Neural progenitor cell (in vitro differentiated cells): ENCODE measurements at regions not wholly inside any gene's neighbourhood (a gene's known extent, or its start where the extent isn't known, plus 50 kb on each side); places are given as distances from the start of the nearest gene placed in this dataset.

Experiments
- DNase-seq: peaks from one replicate; pipeline ENCODE4 v3.0.0-alpha.2; 2016; ENCODE audit warnings: low spot score
- H2AFZ ChIP-seq: fragments of 200-600 bp; sonication (generic); replicated peaks from 2 replicates; pipeline ENCODE4 v1.6.1; 2016; ENCODE audit warnings: antibody characterized with exemption
- H3F3A ChIP-seq: fragments of 200-600 bp; sonication (generic); 2 replicates; pipeline ENCODE4 v1.6.1; 2016; ENCODE audit warnings: antibody characterized with exemption, low read depth
- H3K27ac ChIP-seq: fragments of 200-600 bp; sonication (generic); 2 replicates; pipeline ENCODE4 v1.5.1; 2016; ENCODE audit warnings: mild to moderate bottlenecking
- H3K27me3 ChIP-seq: fragments of 200-600 bp; sonication (generic); 2 replicates; pipeline ENCODE4 v1.6.1; 2016; ENCODE audit warnings: mild to moderate bottlenecking, moderate library complexity
- H3K36me3 ChIP-seq: fragments of 200-600 bp; sonication (generic); 2 replicates; pipeline ENCODE4 v1.5.1; 2016
- H3K4me1 ChIP-seq: fragments of 200-600 bp; sonication (generic); 2 replicates; pipeline ENCODE4 v1.6.1; 2016; ENCODE audit warnings: mixed run types
- H3K4me2 ChIP-seq: fragments of 200-600 bp; sonication (generic); 2 replicates; pipeline ENCODE4 v1.6.1; 2016
- H3K4me3 ChIP-seq: fragments of 200-600 bp; sonication (generic); 2 replicates; pipeline ENCODE4 v1.5.1; 2016
- H3K79me2 ChIP-seq: fragments of 200-600 bp; sonication (generic); 2 replicates; pipeline ENCODE4 v1.6.1; 2016; ENCODE audit warnings: low read depth
- H3K9ac ChIP-seq: fragments of 200-600 bp; sonication (generic); 2 replicates; pipeline ENCODE4 v1.6.1; 2016
- H3K9me3 ChIP-seq: fragments of 200-600 bp; sonication (generic); 2 replicates; pipeline ENCODE4 v1.5.1; 2016; ENCODE audit warnings: low read depth
- H4K20me1 ChIP-seq: fragments of 200-600 bp; sonication (generic); 2 replicates; pipeline ENCODE4 v1.6.1; 2016; ENCODE audit warnings: low read depth
- H3K27ac Mint-ChIP-seq: 3 replicates; pipeline ENCODE4 v1.8.0; 2021; ENCODE audit warnings: mixed read lengths
- H3K27me3 Mint-ChIP-seq: 2 replicates; pipeline ENCODE4 v1.8.0; 2022; ENCODE audit warnings: low read depth, mild to moderate bottlenecking, inconsistent platforms, moderate library complexity, mixed read lengths; ENCODE audit not compliant: insufficient read depth
- H3K36me3 Mint-ChIP-seq: 3 replicates; pipeline ENCODE4 v1.8.0; 2021; ENCODE audit warnings: mixed read lengths
- H3K4me1 Mint-ChIP-seq: 3 replicates; pipeline ENCODE4 v1.8.0; 2021; ENCODE audit warnings: mixed read lengths
- H3K4me3 Mint-ChIP-seq: 3 replicates; pipeline ENCODE4 v1.8.0; 2021; ENCODE audit warnings: mild to moderate bottlenecking, moderate library complexity, mixed read lengths
- H3K9me3 Mint-ChIP-seq: 3 replicates; pipeline ENCODE4 v1.8.0; 2020; ENCODE audit warnings: mixed read lengths
- EZH2 ChIP-seq: fragments of 200-600 bp; sonication (generic); IDR thresholded peaks from 2 replicates; pipeline ENCODE4 v1.6.1; 2017; ENCODE audit warnings: antibody characterized with exemption, mild to moderate bottlenecking, moderate library complexity
- EZH2phosphoT487 ChIP-seq: fragments of 200-600 bp; sonication (generic); IDR thresholded peaks from 2 replicates; pipeline ENCODE4 v1.6.1; 2017; ENCODE audit warnings: antibody characterized with exemption
- TF ChIP-seq, protein P1 (sequence below): fragments of 200-600 bp; sonication (generic); IDR thresholded peaks from 2 replicates; pipeline ENCODE4 v1.5.1; 2017; ENCODE audit warnings: antibody characterized with exemption, mild to moderate bottlenecking

DNA sequence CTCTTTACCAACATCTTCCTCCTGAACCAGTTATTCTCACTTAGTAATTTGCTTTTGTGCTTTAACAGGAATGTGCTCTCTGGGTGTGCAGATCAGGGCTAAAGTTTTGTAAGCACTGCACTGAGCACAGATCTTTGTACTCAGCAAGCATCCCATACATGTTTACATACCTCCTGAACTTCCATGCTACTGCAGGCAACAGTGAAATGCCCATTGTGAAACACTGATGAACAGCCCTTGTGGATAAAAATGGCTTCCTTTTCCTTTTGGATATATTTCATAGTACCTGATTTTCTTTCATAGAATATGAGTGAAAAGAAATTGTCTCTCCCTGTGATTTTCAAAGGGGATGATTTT is 855.9 kb downstream of the MCTP2 start:
- Histone ChIP-seq H4K20me1 (no peaks in the 10 kb centered on the region), H3K4me3 (no peak overlapping the region), H3K27me3 (no peaks in the 10 kb centered on the region), H3K4me1 (no peaks in the 10 kb centered on the region), H3K79me2 (no peaks in the 10 kb centered on the region), H3K9ac (no peak overlapping the region), H3K27ac (no peak overlapping the region), H2AFZ (no peak overlapping the region), H3K36me3 (no peaks in the 10 kb centered on the region), H3K4me2 (no peak overlapping the region), H3F3A (no peaks in the 10 kb centered on the region), H3K9me3 (no peaks in the 10 kb centered on the region)
- Mint-ChIP-seq H3K27ac (no peak overlapping the region), H3K36me3 (no peaks in the 10 kb centered on the region), H3K4me3 (no peak overlapping the region), H3K9me3 (no peaks in the 10 kb centered on the region), H3K27me3 (no peaks in the 10 kb centered on the region), H3K4me1 (no peaks in the 10 kb centered on the region)
- TF ChIP-seq, protein P1, sequence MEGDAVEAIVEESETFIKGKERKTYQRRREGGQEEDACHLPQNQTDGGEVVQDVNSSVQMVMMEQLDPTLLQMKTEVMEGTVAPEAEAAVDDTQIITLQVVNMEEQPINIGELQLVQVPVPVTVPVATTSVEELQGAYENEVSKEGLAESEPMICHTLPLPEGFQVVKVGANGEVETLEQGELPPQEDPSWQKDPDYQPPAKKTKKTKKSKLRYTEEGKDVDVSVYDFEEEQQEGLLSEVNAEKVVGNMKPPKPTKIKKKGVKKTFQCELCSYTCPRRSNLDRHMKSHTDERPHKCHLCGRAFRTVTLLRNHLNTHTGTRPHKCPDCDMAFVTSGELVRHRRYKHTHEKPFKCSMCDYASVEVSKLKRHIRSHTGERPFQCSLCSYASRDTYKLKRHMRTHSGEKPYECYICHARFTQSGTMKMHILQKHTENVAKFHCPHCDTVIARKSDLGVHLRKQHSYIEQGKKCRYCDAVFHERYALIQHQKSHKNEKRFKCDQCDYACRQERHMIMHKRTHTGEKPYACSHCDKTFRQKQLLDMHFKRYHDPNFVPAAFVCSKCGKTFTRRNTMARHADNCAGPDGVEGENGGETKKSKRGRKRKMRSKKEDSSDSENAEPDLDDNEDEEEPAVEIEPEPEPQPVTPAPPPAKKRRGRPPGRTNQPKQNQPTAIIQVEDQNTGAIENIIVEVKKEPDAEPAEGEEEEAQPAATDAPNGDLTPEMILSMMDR, result no peak
- no peak for TF ChIP-seq EZH2phosphoT487
- no peak for TF ChIP-seq EZH2
- no peak for DNase-seq

DNA sequence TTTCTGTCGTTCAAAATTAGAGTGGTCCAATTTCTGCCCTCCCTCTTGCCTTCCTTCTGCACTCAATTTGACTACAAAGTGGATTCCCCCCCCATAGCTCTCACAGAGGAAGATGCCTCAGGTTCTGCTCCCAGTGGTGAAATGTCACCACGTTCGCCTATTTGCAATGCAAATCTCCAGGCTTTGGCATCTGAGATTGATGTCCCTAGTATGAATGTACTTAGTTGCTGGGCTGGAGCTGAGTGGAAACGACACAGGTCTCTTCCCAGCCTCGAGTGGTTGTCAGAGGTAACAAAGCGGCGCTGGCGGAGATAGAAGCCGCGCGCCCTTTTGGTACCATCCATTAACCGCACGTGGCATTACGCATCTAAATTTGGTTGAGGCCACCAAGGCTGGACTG is 860.1 kb downstream of the MCTP2 start:
- H3K36me3 Mint-ChIP-seq, result no peaks in the 10 kb centered on the region
- no peak overlapping the region for H3K4me2 ChIP-seq
- no peak overlapping the region for H3K4me3 ChIP-seq
- no peaks in the 10 kb centered on the region for H3K27me3 ChIP-seq
- peak overlapping the region; percentile 6 for H2AFZ ChIP-seq
- H3K4me3 Mint-ChIP-seq, result no peak overlapping the region
- no peaks in the 10 kb centered on the region for H3K27me3 Mint-ChIP-seq
- TF ChIP-seq EZH2phosphoT487, result no peak
- TF ChIP-seq EZH2, result no peak
- TF ChIP-seq, protein P1, result no peak
- H3K79me2 ChIP-seq, result no peaks in the 10 kb centered on the region
- H4K20me1 ChIP-seq, result no peaks in the 10 kb centered on the region
- H3K4me1 Mint-ChIP-seq, result no peaks in the 10 kb centered on the region
- H3K27ac Mint-ChIP-seq, result no peak overlapping the region
- no peak overlapping the region for H3K27ac ChIP-seq
- H3K36me3 ChIP-seq, result no peaks in the 10 kb centered on the region
- DNase-seq, result no peak
- no peaks in the 10 kb centered on the region for H3K9me3 ChIP-seq
- no peak overlapping the region for H3K9ac ChIP-seq
- H3F3A ChIP-seq, result no peaks in the 10 kb centered on the region
- no peaks in the 10 kb centered on the region for H3K4me1 ChIP-seq
- H3K9me3 Mint-ChIP-seq, result no peaks in the 10 kb centered on the region

DNA sequence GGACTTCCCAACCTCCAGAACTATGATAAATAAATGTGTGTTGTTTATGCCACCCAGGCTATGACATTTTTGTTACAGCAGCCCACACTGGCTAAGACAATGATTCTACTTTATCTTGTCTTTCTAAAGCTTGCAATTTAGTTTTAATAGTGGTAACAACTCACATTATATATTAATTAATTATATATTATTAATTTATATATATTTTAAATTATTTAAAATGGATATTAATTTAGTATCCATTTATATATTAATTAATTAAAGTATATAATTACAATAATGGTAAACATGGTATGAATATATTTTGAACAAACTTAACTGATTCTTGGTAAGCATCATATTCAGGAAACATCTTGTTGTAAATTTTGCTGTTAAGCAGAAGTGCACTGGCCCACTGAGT is 863.9 kb downstream of the MCTP2 start:
- Histone ChIP-seq H3K4me1 (no peaks in the 10 kb centered on the region), H3F3A (no peaks in the 10 kb centered on the region), H3K9ac (no peak overlapping the region), H3K9me3 (no peaks in the 10 kb centered on the region), H3K27ac (no peak overlapping the region), H3K27me3 (no peaks in the 10 kb centered on the region), H3K4me3 (no peak overlapping the region), H3K4me2 (no peak overlapping the region), H2AFZ (no peak overlapping the region), H3K79me2 (no peaks in the 10 kb centered on the region), H4K20me1 (no peaks in the 10 kb centered on the region), H3K36me3 (no peaks in the 10 kb centered on the region)
- DNase-seq, result no peak
- peaks cover 7% of the 10 kb centered on the region for H3K4me1 Mint-ChIP-seq
- H3K27me3 Mint-ChIP-seq, result peaks cover 2% of the 10 kb centered on the region
- TF ChIP-seq, protein P1, result no peak
- TF ChIP-seq EZH2phosphoT487 (no peak), EZH2 (no peak)
- no peaks in the 10 kb centered on the region for H3K36me3 Mint-ChIP-seq
- H3K9me3 Mint-ChIP-seq, result no peaks in the 10 kb centered on the region
- no peak overlapping the region for H3K27ac Mint-ChIP-seq
- no peak overlapping the region for H3K4me3 Mint-ChIP-seq

DNA sequence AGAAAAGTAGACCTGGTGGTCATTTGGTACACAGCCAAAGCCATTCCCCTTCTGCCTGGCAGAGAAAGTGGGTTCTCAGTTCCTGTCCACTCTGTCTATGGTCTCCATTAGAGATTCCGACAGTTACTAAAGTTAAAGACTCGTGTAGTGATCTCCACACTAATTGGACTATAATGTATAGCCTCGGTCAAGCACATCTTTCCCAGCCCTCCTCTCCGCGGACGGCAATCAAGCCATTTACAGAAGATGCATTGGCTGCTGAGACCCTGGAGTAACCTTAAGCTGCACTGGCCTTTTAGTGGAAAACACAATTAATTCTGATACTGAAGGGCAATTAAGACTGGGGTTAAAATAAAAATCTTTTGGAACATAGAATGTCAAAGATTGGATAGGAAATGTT is 865.3 kb downstream of the MCTP2 start:
- no peaks in the 10 kb centered on the region for H3K9me3 Mint-ChIP-seq

More for the DNA sequence above, 865.3 kb downstream of the MCTP2 start:
- no peak overlapping the region for H3K4me3 ChIP-seq
- H3K4me1 ChIP-seq, result no peaks in the 10 kb centered on the region
- Mint-ChIP-seq H3K36me3 (no peaks in the 10 kb centered on the region), H3K4me1 (peaks cover 7% of the 10 kb centered on the region), H3K27ac (no peak overlapping the region), H3K4me3 (no peak overlapping the region), H3K27me3 (peaks cover 2% of the 10 kb centered on the region)
- DNase-seq, result no peak
- H3K27me3 ChIP-seq, result no peaks in the 10 kb centered on the region
- no peaks in the 10 kb centered on the region for H3K36me3 ChIP-seq
- H3K27ac ChIP-seq, result no peak overlapping the region
- no peaks in the 10 kb centered on the region for H4K20me1 ChIP-seq
- no peak overlapping the region for H2AFZ ChIP-seq
- no peaks in the 10 kb centered on the region for H3K79me2 ChIP-seq
- no peak overlapping the region for H3K9ac ChIP-seq
- no peaks in the 10 kb centered on the region for H3K9me3 ChIP-seq
- H3K4me2 ChIP-seq, result no peak overlapping the region
- H3F3A ChIP-seq, result no peaks in the 10 kb centered on the region
- TF ChIP-seq, protein P1, result no peak
- TF ChIP-seq EZH2 (no peak), EZH2phosphoT487 (no peak)
